HEK293 (cell line): ENCODE measurements at regions not wholly inside any gene's neighbourhood (a gene's known extent, or its start where the extent isn't known, plus 50 kb on each side); places are given as distances from the start of the nearest gene placed in this dataset.

ENCODE experiments used
- CTCF ChIA-PET: fragments of 350-600 bp; formaldehyde crosslinking; extraction: SDS; loops from one replicate; lab custom pipeline; 2021; ENCODE audit warnings: antibody characterized with exemption; lab: Yijun Ruan, JAX
- POLR2A ChIA-PET: fragments of 300-600 bp; formaldehyde crosslinking; extraction: SDS; loops from one replicate; lab custom pipeline; 2020; ENCODE audit warnings: antibody characterized with exemption, inconsistent platforms; lab: Yijun Ruan, JAX
- H3K27ac ChIP-seq: fragments of 200-500 bp; sonication (Bioruptor generic); 2 replicates; pipeline ENCODE4 v1.5.1; 2014; ENCODE audit warnings: low read depth, low read length, control low read depth, inconsistent platforms; ENCODE audit errors: extremely low read depth
- H3K36me3 ChIP-seq, 2 experiments: fragments of 200-500 bp in 1 of 2; sonication (Bioruptor generic) in 1 of 2; 1 replicate in 1 of 2; 2 replicates in 1 of 2; pipeline ENCODE4 v1.5.1; 2014 to 2017; ENCODE audit warnings: inconsistent platforms in 2 of 2, low read length in 2 of 2; ENCODE audit not compliant: control insufficient read depth in 2 of 2, insufficient read depth in 1 of 2
- H3K4me1 ChIP-seq: fragments of 200-500 bp; sonication (Bioruptor generic); 2 replicates; pipeline ENCODE4 v1.5.1; 2014; ENCODE audit warnings: mild to moderate bottlenecking, low read length, inconsistent platforms; ENCODE audit not compliant: control insufficient read depth, insufficient read depth
- H3K4me3 ChIP-seq: 2 replicates; pipeline ENCODE4 v1.5.1; 2011; ENCODE audit warnings: low read depth, mild to moderate bottlenecking, control low read depth, low read length, moderate library complexity
- H3K9me3 ChIP-seq: fragments of 200-500 bp; sonication (Bioruptor generic); 2 replicates; pipeline ENCODE4 v1.5.1; 2014; ENCODE audit warnings: low read depth, low read length, inconsistent platforms; ENCODE audit not compliant: control insufficient read depth, insufficient read depth
- EGR2 ChIP-seq: fragments of 450-650 bp; formaldehyde crosslinking; IDR thresholded peaks from 2 replicates; pipeline ENCODE4 v1.5.1; 2016; ENCODE audit warnings: low read depth, missing biosample characterization, missing genetic modification characterization
- GLIS1 ChIP-seq: fragments of 450-650 bp; formaldehyde crosslinking; IDR thresholded peaks from 2 replicates; pipeline ENCODE4 v1.5.1; 2016; ENCODE audit warnings: missing biosample characterization, missing genetic modification characterization
- KLF9 ChIP-seq: fragments of 450-650 bp; formaldehyde crosslinking; IDR thresholded peaks from 2 replicates; pipeline ENCODE4 v1.5.1; 2016; ENCODE audit warnings: missing biosample characterization, missing genetic modification characterization, low read depth
- YY1 ChIP-seq: fragments of 450-650 bp; formaldehyde crosslinking; IDR thresholded peaks from 2 replicates; pipeline ENCODE4 v1.5.1; 2018; ENCODE audit warnings: missing biosample characterization, missing genetic modification characterization
- ZBTB21 ChIP-seq: fragments of 450-650 bp; formaldehyde crosslinking; IDR thresholded peaks from 2 replicates; pipeline ENCODE4 v1.5.1; 2017; ENCODE audit warnings: missing biosample characterization, missing genetic modification characterization
- ZBTB8A ChIP-seq: fragments of 450-650 bp; formaldehyde crosslinking; IDR thresholded peaks from 2 replicates; pipeline ENCODE4 v1.5.1; 2016; ENCODE audit warnings: missing biosample characterization, missing genetic modification characterization
- ZFP3 ChIP-seq: fragments of 450-650 bp; formaldehyde crosslinking; IDR thresholded peaks from 2 replicates; pipeline ENCODE4 v1.5.1; 2016; ENCODE audit warnings: low read depth, missing biosample characterization, missing genetic modification characterization
- ZFP41 ChIP-seq: fragments of 450-650 bp; formaldehyde crosslinking; IDR thresholded peaks from 2 replicates; pipeline ENCODE4 v1.5.1; 2016; ENCODE audit warnings: missing biosample characterization, missing genetic modification characterization, borderline replicate concordance
- ZNF157 ChIP-seq: fragments of 450-650 bp; formaldehyde crosslinking; IDR thresholded peaks from 2 replicates; pipeline ENCODE4 v1.5.1; 2016; ENCODE audit warnings: missing biosample characterization, missing genetic modification characterization
- ZNF202 ChIP-seq: fragments of 450-650 bp; formaldehyde crosslinking; IDR thresholded peaks from 2 replicates; pipeline ENCODE4 v1.5.1; 2016; ENCODE audit warnings: missing biosample characterization, missing genetic modification characterization, borderline replicate concordance
- ZNF239 ChIP-seq: fragments of 450-650 bp; formaldehyde crosslinking; IDR thresholded peaks from 2 replicates; pipeline ENCODE4 v1.5.1; 2016; ENCODE audit warnings: missing biosample characterization, missing genetic modification characterization
- ZNF274 ChIP-seq, 2 experiments: fragments of 200-500 bp in 1 of 2; fragments of 450-650 bp in 1 of 2; sonication (Bioruptor generic) in 1 of 2; formaldehyde crosslinking in 1 of 2; IDR thresholded peaks; 2 replicates each; pipeline versions ENCODE4 v1.5.1 to v1.6.1; 2014 to 2016; ENCODE audit warnings: borderline replicate concordance in 1 of 2, inconsistent platforms in 1 of 2, low read length in 1 of 2, missing biosample characterization in 1 of 2, missing genetic modification characterization in 1 of 2
- ZNF292 ChIP-seq: fragments of 450-650 bp; formaldehyde crosslinking; IDR thresholded peaks from 2 replicates; pipeline ENCODE4 v1.5.1; 2016; ENCODE audit warnings: low read depth, missing biosample characterization, missing genetic modification characterization, borderline replicate concordance
- ZNF354C ChIP-seq: fragments of 450-650 bp; formaldehyde crosslinking; IDR thresholded peaks from 2 replicates; pipeline ENCODE4 v1.5.1; 2016; ENCODE audit warnings: missing biosample characterization, missing genetic modification characterization, low read depth, borderline replicate concordance
- ZNF626 ChIP-seq: fragments of 450-650 bp; sonication (Bioruptor Pico); formaldehyde crosslinking; IDR thresholded peaks from 2 replicates; pipeline ENCODE4 v1.5.1; 2018; ENCODE audit warnings: missing biosample characterization, missing genetic modification characterization, inconsistent platforms
- ZNF701 ChIP-seq: fragments of 450-650 bp; formaldehyde crosslinking; IDR thresholded peaks from 2 replicates; pipeline ENCODE4 v1.5.1; 2016; ENCODE audit warnings: missing biosample characterization, missing genetic modification characterization
- ZNF777 ChIP-seq: fragments of 450-650 bp; formaldehyde crosslinking; IDR thresholded peaks from 2 replicates; pipeline ENCODE4 v1.5.1; 2017; ENCODE audit warnings: missing biosample characterization, missing genetic modification characterization, borderline replicate concordance
- ZXDB ChIP-seq: fragments of 450-650 bp; formaldehyde crosslinking; IDR thresholded peaks from 2 replicates; pipeline ENCODE4 v1.5.1; 2016; ENCODE audit warnings: missing biosample characterization, missing genetic modification characterization
- TF ChIP-seq, protein P1 (sequence below): fragments of 450-650 bp; formaldehyde crosslinking; IDR thresholded peaks from 2 replicates; pipeline ENCODE4 v1.5.1; 2016; ENCODE audit warnings: missing biosample characterization, missing genetic modification characterization
- TF ChIP-seq, protein P2 (sequence below): fragments of 450-650 bp; formaldehyde crosslinking; IDR thresholded peaks from 2 replicates; pipeline ENCODE4 v1.5.1; 2017; ENCODE audit warnings: missing biosample characterization, missing genetic modification characterization
- TF ChIP-seq, protein P3 (sequence below): fragments of 450-650 bp; formaldehyde crosslinking; IDR thresholded peaks from 2 replicates; pipeline ENCODE4 v1.5.1; 2016; ENCODE audit warnings: missing biosample characterization, missing genetic modification characterization
- TF ChIP-seq, protein P4 (sequence below): fragments of 450-650 bp; formaldehyde crosslinking; IDR thresholded peaks from 2 replicates; pipeline ENCODE4 v1.5.1; 2016; ENCODE audit warnings: missing biosample characterization, missing genetic modification characterization

DNA sequence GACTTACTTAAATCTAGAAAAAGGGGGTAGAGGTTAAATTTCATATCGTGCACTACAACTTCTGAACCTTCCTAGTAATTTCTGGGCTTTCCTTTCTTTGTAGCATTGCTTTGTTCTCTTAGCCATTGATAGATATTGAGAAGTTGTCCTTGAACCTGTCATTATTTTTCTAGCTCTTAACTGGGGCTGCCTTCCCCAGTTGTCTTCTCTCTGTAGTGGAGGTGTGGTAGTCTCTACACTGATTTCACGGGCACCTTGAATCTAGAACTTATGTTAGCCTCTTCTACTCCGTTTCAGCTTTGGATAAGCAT lies 504.0 kb downstream of the PCNX1 start:
- TF ChIP-seq GLIS1 (no peak), ZFP3 (tag by site-specific recombination) (no peak), ZFP41 (tag by site-specific recombination) (no peak)
- TF ChIP-seq, all 188 proteins: peak for 0
- ChIA-PET CTCF (interaction anchor here (0.5 to 0.6 kb wide), 2 partner anchors 84 to 308 kb away, joined by 3 to 4 read pairs; no protein-coding TSS in a partner anchor), POLR2A (no interaction called here)
- Histone ChIP-seq H3K4me1 (no peaks in the 10 kb centered on the region), H3K4me3 (no peak overlapping the region), H3K27ac (no peak overlapping the region), H3K36me3 (no peaks in the 10 kb centered on the region), H3K9me3 (no peaks in the 10 kb centered on the region)

DNA sequence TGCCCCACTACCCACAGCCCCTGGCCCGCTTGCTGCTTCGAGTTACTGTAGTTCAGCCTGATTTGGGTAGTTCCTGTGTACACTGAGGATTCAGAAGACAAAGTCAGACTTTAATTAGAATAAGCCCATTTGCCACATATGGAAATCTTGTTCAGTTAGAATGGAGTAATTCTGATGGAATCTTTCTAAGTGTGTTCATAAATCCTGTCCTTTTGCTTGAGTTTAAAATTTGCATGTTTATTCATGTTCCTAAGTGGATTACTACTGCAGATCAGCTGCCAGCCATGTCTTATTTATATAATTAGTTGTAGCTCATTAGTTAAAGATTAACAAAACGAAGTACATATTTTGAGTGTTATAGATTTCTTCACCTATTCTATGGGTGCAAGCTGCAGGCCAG lies 504.5 kb downstream of the PCNX1 start:
- Histone ChIP-seq H3K27ac (no peak overlapping the region), H3K4me3 (no peak overlapping the region), H3K36me3 (peaks cover 0 to 4% of the 10 kb centered on the region in 2 experiments; a peak in 1 of 3 replicates), H3K9me3 (no peaks in the 10 kb centered on the region), H3K4me1 (no peaks in the 10 kb centered on the region)
- ChIA-PET POLR2A (no interaction called here), CTCF (no interaction called here)
- no peak for TF ChIP-seq ZNF202 (tag by site-specific recombination)
- TF ChIP-seq, protein P1, sequence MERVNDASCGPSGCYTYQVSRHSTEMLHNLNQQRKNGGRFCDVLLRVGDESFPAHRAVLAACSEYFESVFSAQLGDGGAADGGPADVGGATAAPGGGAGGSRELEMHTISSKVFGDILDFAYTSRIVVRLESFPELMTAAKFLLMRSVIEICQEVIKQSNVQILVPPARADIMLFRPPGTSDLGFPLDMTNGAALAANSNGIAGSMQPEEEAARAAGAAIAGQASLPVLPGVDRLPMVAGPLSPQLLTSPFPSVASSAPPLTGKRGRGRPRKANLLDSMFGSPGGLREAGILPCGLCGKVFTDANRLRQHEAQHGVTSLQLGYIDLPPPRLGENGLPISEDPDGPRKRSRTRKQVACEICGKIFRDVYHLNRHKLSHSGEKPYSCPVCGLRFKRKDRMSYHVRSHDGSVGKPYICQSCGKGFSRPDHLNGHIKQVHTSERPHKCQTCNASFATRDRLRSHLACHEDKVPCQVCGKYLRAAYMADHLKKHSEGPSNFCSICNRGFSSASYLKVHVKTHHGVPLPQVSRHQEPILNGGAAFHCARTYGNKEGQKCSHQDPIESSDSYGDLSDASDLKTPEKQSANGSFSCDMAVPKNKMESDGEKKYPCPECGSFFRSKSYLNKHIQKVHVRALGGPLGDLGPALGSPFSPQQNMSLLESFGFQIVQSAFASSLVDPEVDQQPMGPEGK (tag by site-specific recombination) = no peak

DNA sequence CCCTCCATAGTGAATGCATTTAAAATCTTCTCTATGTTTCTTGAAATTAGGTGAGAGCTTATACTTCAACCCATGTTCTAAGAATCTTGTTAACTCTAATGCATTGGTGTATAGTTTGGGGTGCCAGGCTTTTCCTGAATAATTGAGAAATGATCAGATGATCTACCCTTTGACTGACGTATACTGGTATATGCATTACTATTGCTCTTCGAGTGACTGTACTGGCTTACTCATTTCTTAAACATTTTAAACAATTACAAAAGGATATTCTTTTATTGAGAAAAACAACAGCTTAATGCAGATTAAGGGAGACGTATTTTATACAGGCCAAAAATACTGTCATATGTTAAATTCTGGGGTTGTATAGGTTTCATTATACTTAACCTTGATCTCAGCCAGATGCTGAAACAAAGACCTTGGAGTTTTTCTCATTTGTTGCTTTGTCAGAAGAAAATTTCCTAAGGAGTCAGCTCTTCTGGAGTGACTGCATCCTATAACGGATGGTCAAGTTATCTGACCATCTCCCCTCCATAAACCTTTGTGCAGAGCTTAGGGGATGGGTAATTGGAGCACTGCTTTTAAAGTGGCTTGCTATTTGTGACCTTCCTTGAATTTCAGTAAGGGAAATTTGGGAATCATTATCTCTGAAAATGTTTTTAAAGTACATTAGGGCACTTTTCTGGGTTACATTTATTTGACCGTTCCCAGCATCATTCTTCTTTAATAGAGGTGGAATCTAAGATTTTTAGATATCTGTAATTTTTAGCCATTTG lies 507.6 kb downstream of the PCNX1 start:
- H3K9me3 ChIP-seq = no peaks in the 10 kb centered on the region
- no peaks in the 10 kb centered on the region for H3K4me1 ChIP-seq
- no peak overlapping the region for H3K27ac ChIP-seq
- ChIA-PET CTCF (interaction anchor here (1.1 kb wide), 1 partner anchor 277 kb away, joined by 3 read pairs; no protein-coding TSS in a partner anchor), POLR2A (interaction anchor here (0.5 kb wide), 1 partner anchor 94 kb away, joined by 3 read pairs; no protein-coding TSS in a partner anchor)
- H3K4me3 ChIP-seq = no peak overlapping the region
- no peak for TF ChIP-seq KLF9
- TF ChIP-seq, protein P2, sequence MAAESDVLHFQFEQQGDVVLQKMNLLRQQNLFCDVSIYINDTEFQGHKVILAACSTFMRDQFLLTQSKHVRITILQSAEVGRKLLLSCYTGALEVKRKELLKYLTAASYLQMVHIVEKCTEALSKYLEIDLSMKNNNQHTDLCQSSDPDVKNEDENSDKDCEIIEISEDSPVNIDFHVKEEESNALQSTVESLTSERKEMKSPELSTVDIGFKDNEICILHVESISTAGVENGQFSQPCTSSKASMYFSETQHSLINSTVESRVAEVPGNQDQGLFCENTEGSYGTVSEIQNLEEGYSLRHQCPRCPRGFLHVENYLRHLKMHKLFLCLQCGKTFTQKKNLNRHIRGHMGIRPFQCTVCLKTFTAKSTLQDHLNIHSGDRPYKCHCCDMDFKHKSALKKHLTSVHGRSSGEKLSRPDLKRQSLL (tag by site-specific recombination) = no peak
- TF ChIP-seq ZNF274 (IDR thresholded peaks at IDR 0.05; ENCODE audit: low read length) = no peak
- TF ChIP-seq ZNF274 (tag by site-specific recombination; IDR thresholded peaks at IDR 0.05; ENCODE audit: borderline replicate concordance) = no peak
- TF ChIP-seq ZNF354C (tag by site-specific recombination) = no peak
- TF ChIP-seq ZBTB8A (tag by site-specific recombination) = no peak
- TF ChIP-seq ZNF157 = no peak
- TF ChIP-seq EGR2 = no peak
- TF ChIP-seq ZNF777 (tag by site-specific recombination) = no peak
- H3K36me3 ChIP-seq = peaks cover 0 to 6% of the 10 kb centered on the region in 2 experiments; a peak in 1 of 3 replicates

- CTCF ChIA-PET = interaction anchor here (1.1 kb wide), 1 partner anchor 277 kb away, joined by 3 read pairs; no protein-coding TSS in a partner anchor
- Histone ChIP-seq H3K4me3 (no peak overlapping the region), H3K4me1 (no peaks in the 10 kb centered on the region), H3K9me3 (no peaks in the 10 kb centered on the region), H3K36me3 (peaks cover 0 to 6% of the 10 kb centered on the region in 2 experiments; a peak in 1 of 3 replicates), H3K27ac (no peak overlapping the region)
- POLR2A ChIA-PET = no interaction called here
- TF ChIP-seq ZNF239 (tag by site-specific recombination) (no peak), ZBTB21 (no peak), ZBTB8A (tag by site-specific recombination) (no peak), ZNF292 (tag by site-specific recombination) (no peak), ZNF701 (tag by site-specific recombination) (no peak), ZXDB (tag by site-specific recombination) (no peak), ZNF626 (no peak), YY1 (tag by site-specific recombination) (no peak)
- TF ChIP-seq, protein P3, sequence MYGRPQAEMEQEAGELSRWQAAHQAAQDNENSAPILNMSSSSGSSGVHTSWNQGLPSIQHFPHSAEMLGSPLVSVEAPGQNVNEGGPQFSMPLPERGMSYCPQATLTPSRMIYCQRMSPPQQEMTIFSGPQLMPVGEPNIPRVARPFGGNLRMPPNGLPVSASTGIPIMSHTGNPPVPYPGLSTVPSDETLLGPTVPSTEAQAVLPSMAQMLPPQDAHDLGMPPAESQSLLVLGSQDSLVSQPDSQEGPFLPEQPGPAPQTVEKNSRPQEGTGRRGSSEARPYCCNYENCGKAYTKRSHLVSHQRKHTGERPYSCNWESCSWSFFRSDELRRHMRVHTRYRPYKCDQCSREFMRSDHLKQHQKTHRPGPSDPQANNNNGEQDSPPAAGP (tag by site-specific recombination) = no peak
- TF ChIP-seq, protein P4, sequence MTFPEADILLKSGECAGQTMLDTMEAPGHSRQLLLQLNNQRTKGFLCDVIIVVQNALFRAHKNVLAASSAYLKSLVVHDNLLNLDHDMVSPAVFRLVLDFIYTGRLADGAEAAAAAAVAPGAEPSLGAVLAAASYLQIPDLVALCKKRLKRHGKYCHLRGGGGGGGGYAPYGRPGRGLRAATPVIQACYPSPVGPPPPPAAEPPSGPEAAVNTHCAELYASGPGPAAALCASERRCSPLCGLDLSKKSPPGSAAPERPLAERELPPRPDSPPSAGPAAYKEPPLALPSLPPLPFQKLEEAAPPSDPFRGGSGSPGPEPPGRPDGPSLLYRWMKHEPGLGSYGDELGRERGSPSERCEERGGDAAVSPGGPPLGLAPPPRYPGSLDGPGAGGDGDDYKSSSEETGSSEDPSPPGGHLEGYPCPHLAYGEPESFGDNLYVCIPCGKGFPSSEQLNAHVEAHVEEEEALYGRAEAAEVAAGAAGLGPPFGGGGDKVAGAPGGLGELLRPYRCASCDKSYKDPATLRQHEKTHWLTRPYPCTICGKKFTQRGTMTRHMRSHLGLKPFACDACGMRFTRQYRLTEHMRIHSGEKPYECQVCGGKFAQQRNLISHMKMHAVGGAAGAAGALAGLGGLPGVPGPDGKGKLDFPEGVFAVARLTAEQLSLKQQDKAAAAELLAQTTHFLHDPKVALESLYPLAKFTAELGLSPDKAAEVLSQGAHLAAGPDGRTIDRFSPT (tag by site-specific recombination) = no peak
Observed at GRCh38 chr14:71415404-71415690, 508.1 kb downstream of the PCNX1 start.
